ENCODE measurements at regions not wholly inside any gene's neighbourhood (a gene's known extent, or its start where the extent isn't known, plus 50 kb on each side); places are given as distances from the start of the nearest gene placed in this dataset.

- no peak for TF ChIP-seq CTCF (IDR thresholded peaks at IDR 0.05)
- TF ChIP-seq POLR2A (IDR thresholded peaks at IDR 0.05), result no peak
Observed at GRCh38 chr4:115310641-115311040, 197.2 kb upstream of the NDST4 start.

All from heart left ventricle (tissue), 13 donors.